Erythroblast (primary cell): ENCODE measurements at regions not wholly inside any gene's neighbourhood (a gene's known extent, or its start where the extent isn't known, plus 50 kb on each side); places are given as distances from the start of the nearest gene placed in this dataset.

Experiments used
- GATA1 ChIP-seq: IDR thresholded peaks from 2 replicates; pipeline ENCODE4 v1.6.1; 2011; ENCODE audit warnings: low read depth, mild to moderate bottlenecking, control low read depth, low read length, moderate library complexity
- POLR2A ChIP-seq: IDR thresholded peaks from 2 replicates; pipeline ENCODE4 v1.6.1; 2011; ENCODE audit warnings: mild to moderate bottlenecking, low read length

- TF ChIP-seq POLR2A (no peak), GATA1 (no peak)
Measured at GRCh38 chr7:52189153-52189778, 846.2 kb upstream of the POM121L12 start.
